Neural cell (in vitro differentiated cells): ENCODE measurements at regions not wholly inside any gene's neighbourhood (a gene's known extent, or its start where the extent isn't known, plus 50 kb on each side); places are given as distances from the start of the nearest gene placed in this dataset.

Experiments used
- H2AFZ ChIP-seq: fragments of 200-600, 300-800 bp; sonication (generic), shearing (Covaris generic); 2 replicates; pipeline ENCODE4 v1.6.0; 2014; ENCODE audit warnings: low read depth, mild to moderate bottlenecking, antibody characterized with exemption, low read length, moderate library complexity
- H3F3A ChIP-seq: fragments of 200-600 bp; shearing (Covaris generic); 2 replicates; pipeline ENCODE4 v1.6.1; 2016; ENCODE audit warnings: mild to moderate bottlenecking, moderate library complexity, mixed read lengths, antibody characterized with exemption, low read length; ENCODE audit not compliant: insufficient read depth, poor library complexity, severe bottlenecking
- H3K27ac ChIP-seq: fragments of 200-600, 300-800 bp; sonication (generic), shearing (Covaris generic); 2 replicates; pipeline ENCODE4 v1.5.1; 2014; ENCODE audit warnings: mild to moderate bottlenecking, low read length, moderate library complexity
- H3K27me3 ChIP-seq: fragments of 300-800, 200-600 bp; sonication (generic), shearing (Covaris generic); 2 replicates; pipeline ENCODE4 v1.6.0; 2014; ENCODE audit warnings: mild to moderate bottlenecking, low read depth, low read length, moderate library complexity; ENCODE audit not compliant: insufficient read depth
- H3K36me3 ChIP-seq: fragments of 300-800, 200-600 bp; sonication (generic), shearing (Covaris generic); 2 replicates; pipeline ENCODE4 v1.5.1; 2014; ENCODE audit warnings: mild to moderate bottlenecking, antibody characterized with exemption, low read length, moderate library complexity; ENCODE audit not compliant: insufficient read depth
- H3K4me2 ChIP-seq: fragments of 300-800, 200-600 bp; sonication (generic), shearing (Covaris generic); 2 replicates; pipeline ENCODE4 v1.6.0; 2014; ENCODE audit warnings: mild to moderate bottlenecking, low read length
- H3K4me3 ChIP-seq: fragments of 300-800, 200-600 bp; sonication (generic), shearing (Covaris generic); 2 replicates; pipeline ENCODE4 v1.5.1; 2014; ENCODE audit warnings: mild to moderate bottlenecking, low read length, moderate library complexity
- H3K79me2 ChIP-seq: fragments of 200-600 bp; shearing (Covaris generic); replicated peaks from 2 replicates; pipeline ENCODE4 v1.6.0; 2014; ENCODE audit warnings: mild to moderate bottlenecking, low read length, moderate library complexity; ENCODE audit not compliant: insufficient read depth
- H3K9ac ChIP-seq: fragments of 300-800, 200-600 bp; sonication (generic), shearing (Covaris generic); 2 replicates; pipeline ENCODE4 v1.6.1; 2016; ENCODE audit warnings: mild to moderate bottlenecking, low read length, mixed read lengths
- H3K9me2 ChIP-seq: fragments of 200-600 bp; shearing (Covaris generic); 2 replicates; pipeline ENCODE4 v1.6.1; 2016; ENCODE audit warnings: mild to moderate bottlenecking, low read length, mixed read lengths; ENCODE audit not compliant: insufficient read depth
- H3K9me3 ChIP-seq: fragments of 200-600, 300-800 bp; sonication (generic), shearing (Covaris generic); 2 replicates; pipeline ENCODE4 v1.6.1; 2016; ENCODE audit warnings: mild to moderate bottlenecking, mixed run types, low read length, moderate library complexity, mixed read lengths
- H4K20me1 ChIP-seq: fragments of 200-600 bp; shearing (Covaris generic); 2 replicates; pipeline ENCODE4 v1.6.1; 2016; ENCODE audit warnings: mild to moderate bottlenecking, mixed run types; ENCODE audit not compliant: insufficient read depth
- EP300 ChIP-seq: fragments of 450-650 bp; conservative IDR thresholded peaks from 2 replicates; pipeline ENCODE4 v1.6.1; 2014; ENCODE audit warnings: antibody characterized with exemption, mild to moderate bottlenecking, moderate library complexity; ENCODE audit not compliant: poor library complexity, severe bottlenecking
- EZH2 ChIP-seq: fragments of 200-600, 300-800 bp; shearing (Covaris generic), sonication (generic); IDR thresholded peaks from 2 replicates; pipeline ENCODE4 v1.6.1; 2014; ENCODE audit warnings: antibody characterized with exemption, low read length, borderline replicate concordance, mild to moderate bottlenecking; ENCODE audit not compliant: insufficient read depth, poor library complexity, severe bottlenecking
- MXI1 ChIP-seq: fragments of 450-650 bp; conservative IDR thresholded peaks from 2 replicates; pipeline ENCODE4 v1.6.1; 2014; ENCODE audit warnings: antibody characterized with exemption, mild to moderate bottlenecking; ENCODE audit not compliant: poor library complexity, severe bottlenecking
- POLR2AphosphoS5 ChIP-seq: IDR thresholded peaks from 2 replicates; pipeline ENCODE4 v1.6.1; 2012
- RAD21 ChIP-seq: fragments of 450-650 bp; conservative IDR thresholded peaks from 2 replicates; pipeline ENCODE4 v1.6.1; 2014; ENCODE audit warnings: antibody characterized with exemption, mild to moderate bottlenecking, moderate library complexity
- REST ChIP-seq: IDR thresholded peaks from 2 replicates; pipeline ENCODE4 v1.6.1; 2012; ENCODE audit warnings: borderline replicate concordance
- SMC3 ChIP-seq: fragments of 450-650 bp; conservative IDR thresholded peaks from 2 replicates; pipeline ENCODE4 v1.6.1; 2014; ENCODE audit warnings: antibody characterized with exemption, mild to moderate bottlenecking, moderate library complexity; ENCODE audit not compliant: poor library complexity
- TAF1 ChIP-seq: IDR thresholded peaks from 2 replicates; pipeline ENCODE4 v1.6.1; 2012; ENCODE audit warnings: low read depth
- TF ChIP-seq, protein P1 (sequence below): fragments of 450-650 bp; IDR thresholded peaks from 2 replicates; pipeline ENCODE4 v1.5.1; 2014; ENCODE audit warnings: antibody characterized with exemption, mild to moderate bottlenecking, moderate library complexity; ENCODE audit not compliant: poor library complexity, severe bottlenecking

DNA sequence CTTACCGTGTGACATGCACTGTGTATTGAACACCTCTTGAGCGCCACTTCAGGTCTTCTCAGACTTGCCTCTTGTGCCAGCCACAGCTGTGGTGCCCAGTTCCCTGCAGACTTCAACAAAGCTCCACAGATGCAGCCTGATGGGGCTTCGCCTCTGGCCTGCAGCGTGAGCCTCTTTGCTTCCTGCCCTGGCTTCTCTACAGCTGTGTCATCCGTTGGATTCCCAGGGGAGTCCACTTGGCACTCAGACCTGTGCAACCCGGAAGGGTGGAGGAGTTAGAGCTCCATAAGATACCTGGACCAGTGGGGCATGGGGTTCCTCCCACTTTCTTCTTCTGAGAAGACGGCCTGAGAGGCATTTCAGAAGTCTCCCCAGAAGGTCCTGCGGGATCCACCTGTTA is 57.7 kb upstream of the BNIP2 start:
- Histone ChIP-seq H3K9me3 (peaks cover 3% of the 10 kb centered on the region), H3K27me3 (no peaks in the 10 kb centered on the region), H3F3A (no peaks in the 10 kb centered on the region), H3K9ac (no peak overlapping the region), H3K36me3 (no peaks in the 10 kb centered on the region), H2AFZ (no peak overlapping the region), H3K4me2 (no peak overlapping the region), H4K20me1 (no peaks in the 10 kb centered on the region), H3K27ac (no peak overlapping the region), H3K9me2 (no peaks in the 10 kb centered on the region), H3K4me3 (no peak overlapping the region), H3K79me2 (no peaks in the 10 kb centered on the region)
- TF ChIP-seq SMC3: no peak
- TF ChIP-seq EZH2: no peak
- TF ChIP-seq RAD21: no peak
- TF ChIP-seq REST: no peak
- TF ChIP-seq, protein P1, sequence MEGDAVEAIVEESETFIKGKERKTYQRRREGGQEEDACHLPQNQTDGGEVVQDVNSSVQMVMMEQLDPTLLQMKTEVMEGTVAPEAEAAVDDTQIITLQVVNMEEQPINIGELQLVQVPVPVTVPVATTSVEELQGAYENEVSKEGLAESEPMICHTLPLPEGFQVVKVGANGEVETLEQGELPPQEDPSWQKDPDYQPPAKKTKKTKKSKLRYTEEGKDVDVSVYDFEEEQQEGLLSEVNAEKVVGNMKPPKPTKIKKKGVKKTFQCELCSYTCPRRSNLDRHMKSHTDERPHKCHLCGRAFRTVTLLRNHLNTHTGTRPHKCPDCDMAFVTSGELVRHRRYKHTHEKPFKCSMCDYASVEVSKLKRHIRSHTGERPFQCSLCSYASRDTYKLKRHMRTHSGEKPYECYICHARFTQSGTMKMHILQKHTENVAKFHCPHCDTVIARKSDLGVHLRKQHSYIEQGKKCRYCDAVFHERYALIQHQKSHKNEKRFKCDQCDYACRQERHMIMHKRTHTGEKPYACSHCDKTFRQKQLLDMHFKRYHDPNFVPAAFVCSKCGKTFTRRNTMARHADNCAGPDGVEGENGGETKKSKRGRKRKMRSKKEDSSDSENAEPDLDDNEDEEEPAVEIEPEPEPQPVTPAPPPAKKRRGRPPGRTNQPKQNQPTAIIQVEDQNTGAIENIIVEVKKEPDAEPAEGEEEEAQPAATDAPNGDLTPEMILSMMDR: no peak
- TF ChIP-seq MXI1: no peak
- no peak for TF ChIP-seq TAF1
- no peak for TF ChIP-seq EP300
- no peak for TF ChIP-seq POLR2AphosphoS5

DNA sequence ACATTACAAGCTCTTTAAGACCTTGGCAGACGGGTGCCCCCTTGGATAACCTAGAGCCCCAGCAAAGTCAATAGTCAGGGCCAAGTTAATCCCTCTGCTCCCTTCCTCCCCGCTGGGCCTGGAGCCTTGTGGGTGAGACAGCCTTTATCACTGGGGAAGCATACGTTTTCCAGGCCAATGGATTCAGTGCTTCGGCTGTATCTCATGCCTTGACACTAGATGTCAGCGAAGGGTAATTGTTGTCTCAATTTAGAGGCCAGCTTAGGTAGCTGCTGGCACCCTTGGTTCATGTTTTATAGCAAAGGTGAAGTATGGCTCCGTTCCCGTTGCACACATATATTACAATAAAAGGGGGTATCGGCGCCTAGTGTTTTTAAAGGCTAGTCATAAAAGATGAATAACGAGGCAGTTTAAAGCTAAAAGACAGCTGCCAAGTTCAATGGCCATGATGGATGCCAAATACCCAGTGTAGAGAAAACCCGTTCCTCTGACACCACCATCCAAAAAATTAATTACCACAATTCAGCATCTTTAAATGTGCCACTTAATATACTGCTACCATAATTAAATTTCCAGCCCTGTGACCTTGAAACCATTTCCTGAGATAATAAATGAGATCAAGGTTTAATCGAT is 52.3 kb upstream of the BNIP2 start:
- H3K79me2 ChIP-seq: no peaks in the 10 kb centered on the region
- no peaks in the 10 kb centered on the region for H3F3A ChIP-seq
- no peaks in the 10 kb centered on the region for H3K36me3 ChIP-seq
- H4K20me1 ChIP-seq: no peaks in the 10 kb centered on the region
- H3K9me3 ChIP-seq: peaks cover 3% of the 10 kb centered on the region
- no peak for TF ChIP-seq REST
- TF ChIP-seq EP300: no peak
- TF ChIP-seq MXI1: no peak
- no peak for TF ChIP-seq TAF1
- TF ChIP-seq, protein P1: peak; percentile 69
- TF ChIP-seq EZH2: no peak
- no peak for TF ChIP-seq POLR2AphosphoS5
- peak; percentile 74 for TF ChIP-seq RAD21
- TF ChIP-seq SMC3: peak; percentile 77
- H3K27ac ChIP-seq: no peak overlapping the region
- H3K9ac ChIP-seq: no peak overlapping the region
- H3K27me3 ChIP-seq: no peaks in the 10 kb centered on the region
- H3K4me3 ChIP-seq: no peak overlapping the region
- no peak overlapping the region for H2AFZ ChIP-seq
- H3K9me2 ChIP-seq: no peaks in the 10 kb centered on the region
- no peak overlapping the region for H3K4me2 ChIP-seq
